GM23338 (cell line): ENCODE measurements at regions not wholly inside any gene's neighbourhood (a gene's known extent, or its start where the extent isn't known, plus 50 kb on each side); places are given as distances from the start of the nearest gene placed in this dataset.

Source experiments
- ATAC-seq: fragments of 200-7000 bp; cut with Tn5 transposase; 3 replicates; pipeline ENCODE4 v1.9.1; 2020
- DNase-seq: peaks from one replicate; pipeline ENCODE4 v3.0.0-alpha.2; 2015; ENCODE audit warnings: low spot score
- H2AFZ ChIP-seq: fragments of 200-600 bp; sonication (generic); 2 replicates; pipeline ENCODE4 v1.8.0; 2016; ENCODE audit warnings: antibody characterized with exemption, mild to moderate bottlenecking, moderate library complexity
- H3F3A ChIP-seq: fragments of 200-600 bp; sonication (generic); replicated peaks from 2 replicates; pipeline ENCODE4 v1.8.0; 2017; ENCODE audit warnings: antibody characterized with exemption, mixed run types, low read depth
- H3K27ac ChIP-seq: fragments of 200-600 bp; sonication (generic); 2 replicates; pipeline ENCODE4 v1.6.1; 2016; ENCODE audit warnings: low read depth
- H3K27me3 ChIP-seq: fragments of 200-600 bp; sonication (generic); 2 replicates; pipeline ENCODE4 v1.8.0; 2016; ENCODE audit warnings: mild to moderate bottlenecking, mixed run types, moderate library complexity; ENCODE audit not compliant: insufficient read depth
- H3K36me3 ChIP-seq: fragments of 200-600 bp; sonication (generic); 2 replicates; pipeline ENCODE4 v1.8.0; 2016; ENCODE audit warnings: mild to moderate bottlenecking; ENCODE audit not compliant: insufficient read depth
- H3K4me1 ChIP-seq: fragments of 200-600 bp; sonication (generic); 2 replicates; pipeline ENCODE4 v1.8.0; 2016; ENCODE audit warnings: mild to moderate bottlenecking, moderate library complexity; ENCODE audit not compliant: insufficient read depth
- H3K4me2 ChIP-seq: fragments of 200-600 bp; sonication (generic); 2 replicates; pipeline ENCODE4 v1.7.1; 2017; ENCODE audit warnings: mixed run types
- H3K4me3 ChIP-seq: fragments of 200-600 bp; sonication (generic); 2 replicates; pipeline ENCODE4 v1.6.1; 2016; ENCODE audit warnings: mixed run types
- H3K79me2 ChIP-seq: fragments of 200-600 bp; sonication (generic); replicated peaks from 2 replicates; pipeline ENCODE4 v1.8.0; 2017; ENCODE audit warnings: mild to moderate bottlenecking; ENCODE audit not compliant: insufficient read depth
- H3K9me2 ChIP-seq: fragments of 200-600 bp; sonication (generic); 2 replicates; pipeline ENCODE4 v1.8.0; 2017; ENCODE audit not compliant: insufficient read depth
- H4K20me1 ChIP-seq: fragments of 200-600 bp; sonication (generic); replicated peaks from 2 replicates; pipeline ENCODE4 v1.8.0; 2017; ENCODE audit warnings: mild to moderate bottlenecking; ENCODE audit not compliant: insufficient read depth
- H3K27ac Mint-ChIP-seq: 2 replicates; pipeline ENCODE4 v1.8.0; 2020; ENCODE audit warnings: inconsistent platforms, mild to moderate bottlenecking, moderate library complexity, mixed read lengths
- H3K27me3 Mint-ChIP-seq: 3 replicates; pipeline ENCODE4 v1.8.0; 2022; ENCODE audit warnings: low read depth, mild to moderate bottlenecking, moderate library complexity, mixed read lengths, inconsistent platforms; ENCODE audit not compliant: insufficient read depth, poor library complexity
- H3K36me3 Mint-ChIP-seq: 3 replicates; pipeline ENCODE4 v1.8.0; 2021; ENCODE audit warnings: low read depth, mild to moderate bottlenecking, inconsistent platforms, moderate library complexity, mixed read lengths
- H3K4me1 Mint-ChIP-seq: 3 replicates; pipeline ENCODE4 v1.8.0; 2020; ENCODE audit warnings: mild to moderate bottlenecking, inconsistent platforms, mixed read lengths
- H3K4me3 Mint-ChIP-seq: 3 replicates; pipeline ENCODE4 v1.8.0; 2021; ENCODE audit warnings: moderate library complexity, mild to moderate bottlenecking, inconsistent platforms, mixed read lengths
- H3K9me3 Mint-ChIP-seq: 3 replicates; pipeline ENCODE4 v1.8.0; 2020; ENCODE audit warnings: moderate library complexity, mild to moderate bottlenecking, inconsistent platforms, mixed read lengths
- CREB1 ChIP-seq: fragments of 250-450 bp; sonication (Bioruptor Pico); IDR thresholded peaks from 2 replicates; pipeline ENCODE4 v1.5.0; 2020; ENCODE audit warnings: low read depth, mild to moderate bottlenecking, moderate library complexity
- EZH2 ChIP-seq: fragments of 200-600 bp; sonication (generic); IDR thresholded peaks from one replicate; pipeline ENCODE4 v1.8.0; 2017; ENCODE audit warnings: antibody characterized with exemption, mild to moderate bottlenecking, low read depth; ENCODE audit not compliant: unreplicated experiment
- EZH2phosphoT487 ChIP-seq: fragments of 200-600 bp; sonication (generic); IDR thresholded peaks from one replicate; pipeline ENCODE4 v1.8.1; 2018; ENCODE audit warnings: antibody characterized with exemption; ENCODE audit not compliant: unreplicated experiment
- JUNB ChIP-seq: IDR thresholded peaks from one replicate; pipeline ENCODE4 v1.6.1; 2016; ENCODE audit warnings: antibody characterized with exemption; ENCODE audit not compliant: unreplicated experiment
- NANOG ChIP-seq: IDR thresholded peaks from 2 replicates; pipeline ENCODE4 v1.6.1; 2016; ENCODE audit warnings: antibody characterized with exemption, borderline replicate concordance
- POLR2AphosphoS5 ChIP-seq: IDR thresholded peaks from 2 replicates; pipeline ENCODE4 v1.6.1; 2016; ENCODE audit warnings: antibody characterized with exemption, low read depth
- STAT1 ChIP-seq: IDR thresholded peaks from one replicate; pipeline ENCODE4 v1.6.1; 2016; ENCODE audit warnings: antibody characterized with exemption; ENCODE audit not compliant: unreplicated experiment
- ZNF114 ChIP-seq: fragments of 250-450 bp; sonication (Bioruptor Pico); IDR thresholded peaks from 2 replicates; pipeline ENCODE4 v1.5.0; 2020; ENCODE audit warnings: mild to moderate bottlenecking, moderate library complexity
- ZNF331 ChIP-seq: fragments of 250-450 bp; sonication (Bioruptor Pico); IDR thresholded peaks from 2 replicates; pipeline ENCODE4 v1.5.0; 2020; ENCODE audit warnings: low read depth, mild to moderate bottlenecking, moderate library complexity
- TF ChIP-seq, protein P1 (sequence below): IDR thresholded peaks from 2 replicates; pipeline ENCODE4 v1.6.1; 2016; ENCODE audit warnings: antibody characterized with exemption
- TF ChIP-seq, protein P2 (sequence below): fragments of 250-450 bp; sonication (Bioruptor Pico); IDR thresholded peaks from 2 replicates; pipeline ENCODE4 v1.5.0; 2020; ENCODE audit warnings: mild to moderate bottlenecking, moderate library complexity
- TF ChIP-seq, protein P3 (sequence below), 2 experiments: fragments of 200-600 bp in 1 of 2; sonication (generic) in 1 of 2; conservative IDR thresholded peaks; 2 replicates each; pipeline versions ENCODE4 v1.5.1 to v1.6.1; 2016 to 2017; ENCODE audit warnings: antibody characterized with exemption in 2 of 2, low read depth in 2 of 2, mild to moderate bottlenecking in 2 of 2, moderate library complexity in 1 of 2
- TF ChIP-seq, protein P4 (sequence below): IDR thresholded peaks from one replicate; pipeline ENCODE4 v1.6.1; 2018; ENCODE audit warnings: antibody characterized with exemption; ENCODE audit not compliant: unreplicated experiment

DNA sequence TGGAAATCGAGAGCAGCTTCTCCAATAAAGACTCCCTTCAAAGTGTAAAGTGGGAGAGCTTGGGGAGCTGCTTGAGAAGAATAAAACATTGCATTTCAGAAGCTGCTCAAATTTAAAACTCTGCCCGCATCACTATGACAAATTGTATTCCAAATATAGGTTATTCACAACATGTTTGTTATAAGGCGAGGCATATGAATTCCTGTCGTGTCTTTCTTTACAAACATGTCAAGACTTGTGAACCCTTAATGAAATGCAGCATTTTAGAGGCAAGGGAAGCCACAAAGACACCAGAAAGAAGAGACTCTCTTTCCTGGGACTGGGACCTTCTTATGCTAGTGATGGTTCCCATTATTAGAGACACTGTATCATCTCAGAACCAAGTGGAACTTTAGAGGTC is 311.2 kb downstream of the DHX15 start:
- H3K27me3 Mint-ChIP-seq, result no peaks in the 10 kb centered on the region
- no peaks in the 10 kb centered on the region for H3F3A ChIP-seq
- H3K79me2 ChIP-seq, result no peaks in the 10 kb centered on the region
- no peak overlapping the region for H3K4me3 ChIP-seq
- H2AFZ ChIP-seq, result peak overlapping the region; percentile 45; the same call in 1 of the 2 replicates
- no peaks in the 10 kb centered on the region for H3K9me3 Mint-ChIP-seq
- no peak overlapping the region for H3K27ac ChIP-seq
- H3K36me3 Mint-ChIP-seq, result no peaks in the 10 kb centered on the region
- H4K20me1 ChIP-seq, result no peaks in the 10 kb centered on the region
- ATAC-seq (no peak), DNase-seq (no peak)
- peaks cover 4% of the 10 kb centered on the region; the same call in 2 of the 3 replicates for H3K4me1 Mint-ChIP-seq
- H3K36me3 ChIP-seq, result no peaks in the 10 kb centered on the region
- no peaks in the 10 kb centered on the region for H3K27me3 ChIP-seq
- 0 out of 2 replicates have a peak overlapping the region, but pooled peaks have one; percentile 54 for H3K27ac Mint-ChIP-seq
- peaks cover 6% of the 10 kb centered on the region; the same call in 1 of the 2 replicates for H3K9me2 ChIP-seq
- TF ChIP-seq, protein P1, sequence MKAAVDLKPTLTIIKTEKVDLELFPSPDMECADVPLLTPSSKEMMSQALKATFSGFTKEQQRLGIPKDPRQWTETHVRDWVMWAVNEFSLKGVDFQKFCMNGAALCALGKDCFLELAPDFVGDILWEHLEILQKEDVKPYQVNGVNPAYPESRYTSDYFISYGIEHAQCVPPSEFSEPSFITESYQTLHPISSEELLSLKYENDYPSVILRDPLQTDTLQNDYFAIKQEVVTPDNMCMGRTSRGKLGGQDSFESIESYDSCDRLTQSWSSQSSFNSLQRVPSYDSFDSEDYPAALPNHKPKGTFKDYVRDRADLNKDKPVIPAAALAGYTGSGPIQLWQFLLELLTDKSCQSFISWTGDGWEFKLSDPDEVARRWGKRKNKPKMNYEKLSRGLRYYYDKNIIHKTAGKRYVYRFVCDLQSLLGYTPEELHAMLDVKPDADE, result no peak
- no peak for TF ChIP-seq NANOG
- TF ChIP-seq, protein P2, sequence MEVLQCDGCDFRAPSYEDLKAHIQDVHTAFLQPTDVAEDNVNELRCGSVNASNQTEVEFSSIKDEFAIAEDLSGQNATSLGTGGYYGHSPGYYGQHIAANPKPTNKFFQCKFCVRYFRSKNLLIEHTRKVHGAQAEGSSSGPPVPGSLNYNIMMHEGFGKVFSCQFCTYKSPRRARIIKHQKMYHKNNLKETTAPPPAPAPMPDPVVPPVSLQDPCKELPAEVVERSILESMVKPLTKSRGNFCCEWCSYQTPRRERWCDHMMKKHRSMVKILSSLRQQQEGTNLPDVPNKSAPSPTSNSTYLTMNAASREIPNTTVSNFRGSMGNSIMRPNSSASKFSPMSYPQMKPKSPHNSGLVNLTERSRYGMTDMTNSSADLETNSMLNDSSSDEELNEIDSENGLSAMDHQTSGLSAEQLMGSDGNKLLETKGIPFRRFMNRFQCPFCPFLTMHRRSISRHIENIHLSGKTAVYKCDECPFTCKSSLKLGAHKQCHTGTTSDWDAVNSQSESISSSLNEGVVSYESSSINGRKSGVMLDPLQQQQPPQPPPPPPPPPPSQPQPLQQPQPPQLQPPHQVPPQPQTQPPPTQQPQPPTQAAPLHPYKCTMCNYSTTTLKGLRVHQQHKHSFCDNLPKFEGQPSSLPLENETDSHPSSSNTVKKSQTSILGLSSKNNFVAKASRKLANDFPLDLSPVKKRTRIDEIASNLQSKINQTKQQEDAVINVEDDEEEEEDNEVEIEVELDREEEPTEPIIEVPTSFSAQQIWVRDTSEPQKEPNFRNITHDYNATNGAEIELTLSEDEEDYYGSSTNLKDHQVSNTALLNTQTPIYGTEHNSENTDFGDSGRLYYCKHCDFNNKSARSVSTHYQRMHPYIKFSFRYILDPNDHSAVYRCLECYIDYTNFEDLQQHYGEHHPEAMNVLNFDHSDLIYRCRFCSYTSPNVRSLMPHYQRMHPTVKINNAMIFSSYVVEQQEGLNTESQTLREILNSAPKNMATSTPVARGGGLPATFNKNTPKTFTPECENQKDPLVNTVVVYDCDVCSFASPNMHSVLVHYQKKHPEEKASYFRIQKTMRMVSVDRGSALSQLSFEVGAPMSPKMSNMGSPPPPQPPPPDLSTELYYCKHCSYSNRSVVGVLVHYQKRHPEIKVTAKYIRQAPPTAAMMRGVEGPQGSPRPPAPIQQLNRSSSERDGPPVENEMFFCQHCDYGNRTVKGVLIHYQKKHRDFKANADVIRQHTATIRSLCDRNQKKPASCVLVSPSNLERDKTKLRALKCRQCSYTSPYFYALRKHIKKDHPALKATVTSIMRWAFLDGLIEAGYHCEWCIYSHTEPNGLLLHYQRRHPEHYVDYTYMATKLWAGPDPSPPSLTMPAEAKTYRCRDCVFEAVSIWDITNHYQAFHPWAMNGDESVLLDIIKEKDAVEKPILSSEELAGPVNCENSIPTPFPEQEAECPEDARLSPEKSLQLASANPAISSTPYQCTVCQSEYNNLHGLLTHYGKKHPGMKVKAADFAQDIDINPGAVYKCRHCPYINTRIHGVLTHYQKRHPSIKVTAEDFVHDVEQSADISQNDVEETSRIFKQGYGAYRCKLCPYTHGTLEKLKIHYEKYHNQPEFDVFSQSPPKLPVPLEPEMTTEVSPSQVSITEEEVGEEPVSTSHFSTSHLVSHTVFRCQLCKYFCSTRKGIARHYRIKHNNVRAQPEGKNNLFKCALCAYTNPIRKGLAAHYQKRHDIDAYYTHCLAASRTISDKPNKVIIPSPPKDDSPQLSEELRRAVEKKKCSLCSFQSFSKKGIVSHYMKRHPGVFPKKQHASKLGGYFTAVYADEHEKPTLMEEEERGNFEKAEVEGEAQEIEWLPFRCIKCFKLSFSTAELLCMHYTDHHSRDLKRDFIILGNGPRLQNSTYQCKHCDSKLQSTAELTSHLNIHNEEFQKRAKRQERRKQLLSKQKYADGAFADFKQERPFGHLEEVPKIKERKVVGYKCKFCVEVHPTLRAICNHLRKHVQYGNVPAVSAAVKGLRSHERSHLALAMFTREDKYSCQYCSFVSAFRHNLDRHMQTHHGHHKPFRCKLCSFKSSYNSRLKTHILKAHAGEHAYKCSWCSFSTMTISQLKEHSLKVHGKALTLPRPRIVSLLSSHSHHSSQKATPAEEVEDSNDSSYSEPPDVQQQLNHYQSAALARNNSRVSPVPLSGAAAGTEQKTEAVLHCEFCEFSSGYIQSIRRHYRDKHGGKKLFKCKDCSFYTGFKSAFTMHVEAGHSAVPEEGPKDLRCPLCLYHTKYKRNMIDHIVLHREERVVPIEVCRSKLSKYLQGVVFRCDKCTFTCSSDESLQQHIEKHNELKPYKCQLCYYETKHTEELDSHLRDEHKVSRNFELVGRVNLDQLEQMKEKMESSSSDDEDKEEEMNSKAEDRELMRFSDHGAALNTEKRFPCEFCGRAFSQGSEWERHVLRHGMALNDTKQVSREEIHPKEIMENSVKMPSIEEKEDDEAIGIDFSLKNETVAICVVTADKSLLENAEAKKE (CRISPR knock-in tag), result no peak
- TF ChIP-seq EZH2, result no peak
- no peak for TF ChIP-seq EZH2phosphoT487
- TF ChIP-seq, protein P3, sequence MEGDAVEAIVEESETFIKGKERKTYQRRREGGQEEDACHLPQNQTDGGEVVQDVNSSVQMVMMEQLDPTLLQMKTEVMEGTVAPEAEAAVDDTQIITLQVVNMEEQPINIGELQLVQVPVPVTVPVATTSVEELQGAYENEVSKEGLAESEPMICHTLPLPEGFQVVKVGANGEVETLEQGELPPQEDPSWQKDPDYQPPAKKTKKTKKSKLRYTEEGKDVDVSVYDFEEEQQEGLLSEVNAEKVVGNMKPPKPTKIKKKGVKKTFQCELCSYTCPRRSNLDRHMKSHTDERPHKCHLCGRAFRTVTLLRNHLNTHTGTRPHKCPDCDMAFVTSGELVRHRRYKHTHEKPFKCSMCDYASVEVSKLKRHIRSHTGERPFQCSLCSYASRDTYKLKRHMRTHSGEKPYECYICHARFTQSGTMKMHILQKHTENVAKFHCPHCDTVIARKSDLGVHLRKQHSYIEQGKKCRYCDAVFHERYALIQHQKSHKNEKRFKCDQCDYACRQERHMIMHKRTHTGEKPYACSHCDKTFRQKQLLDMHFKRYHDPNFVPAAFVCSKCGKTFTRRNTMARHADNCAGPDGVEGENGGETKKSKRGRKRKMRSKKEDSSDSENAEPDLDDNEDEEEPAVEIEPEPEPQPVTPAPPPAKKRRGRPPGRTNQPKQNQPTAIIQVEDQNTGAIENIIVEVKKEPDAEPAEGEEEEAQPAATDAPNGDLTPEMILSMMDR (conservative IDR thresholded peaks at IDR 0.05; ENCODE audit: low read depth in 2 of 2), result no peak
- TF ChIP-seq ZNF114 (CRISPR knock-in tag), result no peak
- TF ChIP-seq ZNF331 (CRISPR knock-in tag), result no peak
- no peak for TF ChIP-seq CREB1 (CRISPR knock-in tag)
- no peak for TF ChIP-seq JUNB
- TF ChIP-seq, protein P4, sequence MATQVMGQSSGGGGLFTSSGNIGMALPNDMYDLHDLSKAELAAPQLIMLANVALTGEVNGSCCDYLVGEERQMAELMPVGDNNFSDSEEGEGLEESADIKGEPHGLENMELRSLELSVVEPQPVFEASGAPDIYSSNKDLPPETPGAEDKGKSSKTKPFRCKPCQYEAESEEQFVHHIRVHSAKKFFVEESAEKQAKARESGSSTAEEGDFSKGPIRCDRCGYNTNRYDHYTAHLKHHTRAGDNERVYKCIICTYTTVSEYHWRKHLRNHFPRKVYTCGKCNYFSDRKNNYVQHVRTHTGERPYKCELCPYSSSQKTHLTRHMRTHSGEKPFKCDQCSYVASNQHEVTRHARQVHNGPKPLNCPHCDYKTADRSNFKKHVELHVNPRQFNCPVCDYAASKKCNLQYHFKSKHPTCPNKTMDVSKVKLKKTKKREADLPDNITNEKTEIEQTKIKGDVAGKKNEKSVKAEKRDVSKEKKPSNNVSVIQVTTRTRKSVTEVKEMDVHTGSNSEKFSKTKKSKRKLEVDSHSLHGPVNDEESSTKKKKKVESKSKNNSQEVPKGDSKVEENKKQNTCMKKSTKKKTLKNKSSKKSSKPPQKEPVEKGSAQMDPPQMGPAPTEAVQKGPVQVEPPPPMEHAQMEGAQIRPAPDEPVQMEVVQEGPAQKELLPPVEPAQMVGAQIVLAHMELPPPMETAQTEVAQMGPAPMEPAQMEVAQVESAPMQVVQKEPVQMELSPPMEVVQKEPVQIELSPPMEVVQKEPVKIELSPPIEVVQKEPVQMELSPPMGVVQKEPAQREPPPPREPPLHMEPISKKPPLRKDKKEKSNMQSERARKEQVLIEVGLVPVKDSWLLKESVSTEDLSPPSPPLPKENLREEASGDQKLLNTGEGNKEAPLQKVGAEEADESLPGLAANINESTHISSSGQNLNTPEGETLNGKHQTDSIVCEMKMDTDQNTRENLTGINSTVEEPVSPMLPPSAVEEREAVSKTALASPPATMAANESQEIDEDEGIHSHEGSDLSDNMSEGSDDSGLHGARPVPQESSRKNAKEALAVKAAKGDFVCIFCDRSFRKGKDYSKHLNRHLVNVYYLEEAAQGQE, result no peak
- no peak for TF ChIP-seq POLR2AphosphoS5
- no peak for TF ChIP-seq STAT1
- H3K4me2 ChIP-seq, result peak overlapping the region; percentile 11; the same call in 1 of the 2 replicates
- H3K4me3 Mint-ChIP-seq, result no peak overlapping the region
- peaks cover 8% of the 10 kb centered on the region; the same call in 1 of the 2 replicates for H3K4me1 ChIP-seq
